ENCODE measurements at regions not wholly inside any gene's neighbourhood (a gene's known extent, or its start where the extent isn't known, plus 50 kb on each side); places are given as distances from the start of the nearest gene placed in this dataset.
A peak's percentile ranks its signal among the peaks of the same experiment; 100 is the strongest.

DNA sequence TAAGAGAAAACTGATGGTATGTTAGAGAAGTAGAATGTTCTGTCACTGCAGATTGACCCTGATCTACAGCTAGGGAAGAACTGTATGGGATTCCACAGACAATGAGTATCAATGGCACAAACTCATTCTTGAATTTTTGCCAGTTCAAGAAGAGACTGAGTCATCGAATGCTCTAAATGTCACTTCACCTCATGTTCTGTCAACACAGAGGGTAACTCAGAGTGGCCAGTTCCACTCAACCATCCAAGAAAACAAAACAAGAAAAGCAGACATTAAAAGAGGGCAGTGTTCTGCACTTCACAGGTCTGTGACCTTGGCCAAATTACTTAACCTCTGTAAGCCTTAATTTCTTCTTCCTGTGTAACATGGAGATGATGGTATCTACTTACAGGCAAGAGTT lies 132.2 kb upstream of the HMHB1 start:
- TF ChIP-seq, protein P1, sequence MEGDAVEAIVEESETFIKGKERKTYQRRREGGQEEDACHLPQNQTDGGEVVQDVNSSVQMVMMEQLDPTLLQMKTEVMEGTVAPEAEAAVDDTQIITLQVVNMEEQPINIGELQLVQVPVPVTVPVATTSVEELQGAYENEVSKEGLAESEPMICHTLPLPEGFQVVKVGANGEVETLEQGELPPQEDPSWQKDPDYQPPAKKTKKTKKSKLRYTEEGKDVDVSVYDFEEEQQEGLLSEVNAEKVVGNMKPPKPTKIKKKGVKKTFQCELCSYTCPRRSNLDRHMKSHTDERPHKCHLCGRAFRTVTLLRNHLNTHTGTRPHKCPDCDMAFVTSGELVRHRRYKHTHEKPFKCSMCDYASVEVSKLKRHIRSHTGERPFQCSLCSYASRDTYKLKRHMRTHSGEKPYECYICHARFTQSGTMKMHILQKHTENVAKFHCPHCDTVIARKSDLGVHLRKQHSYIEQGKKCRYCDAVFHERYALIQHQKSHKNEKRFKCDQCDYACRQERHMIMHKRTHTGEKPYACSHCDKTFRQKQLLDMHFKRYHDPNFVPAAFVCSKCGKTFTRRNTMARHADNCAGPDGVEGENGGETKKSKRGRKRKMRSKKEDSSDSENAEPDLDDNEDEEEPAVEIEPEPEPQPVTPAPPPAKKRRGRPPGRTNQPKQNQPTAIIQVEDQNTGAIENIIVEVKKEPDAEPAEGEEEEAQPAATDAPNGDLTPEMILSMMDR (IDR thresholded peaks at IDR 0.05; ENCODE audit: low read length): no peak
- no peak for TF ChIP-seq EZH2 (optimal IDR thresholded peaks at IDR 0.05; ENCODE audit: low read depth, low read length)
- no peak for TF ChIP-seq EZH2phosphoT487 (IDR thresholded peaks at IDR 0.05; ENCODE audit: low read length)
- H3K4me2 ChIP-seq (ENCODE audit: low read depth, low read length): no peak overlapping the region
- H3K27ac ChIP-seq (ENCODE audit: low read length): no peak overlapping the region
- H3K4me3 ChIP-seq (ENCODE audit: low read length): no peak overlapping the region
- H4K20me1 ChIP-seq (ENCODE audit: insufficient read depth, low read length): no peaks in the 10 kb centered on the region
- H3K36me3 ChIP-seq (replicated peaks; ENCODE audit: insufficient read depth, low read length): no peaks in the 10 kb centered on the region
- peaks cover 11% of the 10 kb centered on the region; the same call in 1 of the 2 replicates for H3K4me1 ChIP-seq (ENCODE audit: low read length)
- H3K79me2 ChIP-seq (ENCODE audit: low read length): no peaks in the 10 kb centered on the region
- H3F3A ChIP-seq (ENCODE audit: insufficient read depth, low read length): no peaks in the 10 kb centered on the region
- no peaks in the 10 kb centered on the region for H3K9me3 ChIP-seq (replicated peaks; ENCODE audit: insufficient read depth, low read length)
- H3K9ac ChIP-seq (ENCODE audit: low read length): no peak overlapping the region
- no peak overlapping the region for H2AFZ ChIP-seq (ENCODE audit: low read length)
- no peaks in the 10 kb centered on the region for H3K9me2 ChIP-seq (replicated peaks; ENCODE audit: insufficient read depth, low read length)
- no peaks in the 10 kb centered on the region for H3K27me3 ChIP-seq (replicated peaks; ENCODE audit: insufficient read depth, low read length)
- no peak for DNase-seq

GRCh38 chr5:143678148-143678905 lies 133.6 kb upstream of the HMHB1 start:
- no peaks in the 10 kb centered on the region for H3K27me3 ChIP-seq (replicated peaks; ENCODE audit: insufficient read depth, low read length)
- H3F3A ChIP-seq (ENCODE audit: insufficient read depth, low read length): no peaks in the 10 kb centered on the region
- no peaks in the 10 kb centered on the region for H3K36me3 ChIP-seq (replicated peaks; ENCODE audit: insufficient read depth, low read length)
- no peaks in the 10 kb centered on the region for H3K9me3 ChIP-seq (replicated peaks; ENCODE audit: insufficient read depth, low read length)
- no peaks in the 10 kb centered on the region for H3K9me2 ChIP-seq (replicated peaks; ENCODE audit: insufficient read depth, low read length)
- H3K4me2 ChIP-seq (ENCODE audit: low read depth, low read length): peak overlapping the region; percentile 11; the same call in 1 of the 2 replicates
- peaks cover 11% of the 10 kb centered on the region; the same call in 1 of the 2 replicates for H3K4me1 ChIP-seq (ENCODE audit: low read length)
- no peaks in the 10 kb centered on the region for H4K20me1 ChIP-seq (ENCODE audit: insufficient read depth, low read length)
- no peak overlapping the region for H3K9ac ChIP-seq (ENCODE audit: low read length)
- H3K4me3 ChIP-seq (ENCODE audit: low read length): no peak overlapping the region
- no peak for DNase-seq
- H2AFZ ChIP-seq (ENCODE audit: low read length): no peak overlapping the region
- TF ChIP-seq, protein P1 (IDR thresholded peaks at IDR 0.05; ENCODE audit: low read length): no peak
- TF ChIP-seq EZH2 (optimal IDR thresholded peaks at IDR 0.05; ENCODE audit: low read depth, low read length): no peak
- no peaks in the 10 kb centered on the region for H3K79me2 ChIP-seq (ENCODE audit: low read length)
- H3K27ac ChIP-seq (ENCODE audit: low read length): no peak overlapping the region

- Histone ChIP-seq H3F3A (ENCODE audit: insufficient read depth, low read length) (no peaks in the 10 kb centered on the region), H3K4me1 (ENCODE audit: low read length) (peaks cover 11% of the 10 kb centered on the region; the same call in 1 of the 2 replicates), H3K4me2 (ENCODE audit: low read depth, low read length) (no peak overlapping the region), H3K9ac (ENCODE audit: low read length) (no peak overlapping the region), H3K4me3 (ENCODE audit: low read length) (no peak overlapping the region), H3K27ac (ENCODE audit: low read length) (no peak overlapping the region), H3K9me2 (replicated peaks; ENCODE audit: insufficient read depth, low read length) (no peaks in the 10 kb centered on the region), H2AFZ (ENCODE audit: low read length) (no peak overlapping the region), H3K36me3 (replicated peaks; ENCODE audit: insufficient read depth, low read length) (no peaks in the 10 kb centered on the region), H3K27me3 (replicated peaks; ENCODE audit: insufficient read depth, low read length) (no peaks in the 10 kb centered on the region), H3K79me2 (ENCODE audit: low read length) (no peaks in the 10 kb centered on the region), H3K9me3 (replicated peaks; ENCODE audit: insufficient read depth, low read length) (no peaks in the 10 kb centered on the region), H4K20me1 (ENCODE audit: insufficient read depth, low read length) (no peaks in the 10 kb centered on the region)
- no peak for DNase-seq
- no peak for TF ChIP-seq EZH2 (optimal IDR thresholded peaks at IDR 0.05; ENCODE audit: low read depth, low read length)
- TF ChIP-seq, protein P1 (IDR thresholded peaks at IDR 0.05; ENCODE audit: low read length): no peak
- no peak for TF ChIP-seq EZH2phosphoT487 (IDR thresholded peaks at IDR 0.05; ENCODE audit: low read length)
Measured at GRCh38 chr5:143677403-143677802, 134.6 kb upstream of the HMHB1 start.

Data from MM.1S (cell line).